Superior temporal gyrus (tissue), 1 donor: ENCODE measurements at regions not wholly inside any gene's neighbourhood (a gene's known extent, or its start where the extent isn't known, plus 50 kb on each side); places are given as distances from the start of the nearest gene placed in this dataset.

ENCODE experiments used
- DNase-seq: peaks from one replicate; pipeline ENCODE4 v3.0.0-alpha.2; 2016; ENCODE audit errors: extremely low spot score

- DNase-seq, result no peak
These were observed 328.3 kb downstream of the FOXL1 start for GRCh38 chr16:86906623-86907022.

- no peak for DNase-seq
These were observed 331.2 kb downstream of the FOXL1 start for GRCh38 chr16:86909359-86910160.

- DNase-seq, result no peak
These were observed 331.9 kb downstream of the FOXL1 start for GRCh38 chr16:86910161-86910769.

GRCh38 chr16:86911437-86911958 is 333.1 kb downstream of the FOXL1 start:
- DNase-seq, result no peak

- no peak for DNase-seq
These were observed 335.5 kb downstream of the FOXL1 start for GRCh38 chr16:86913886-86914285.

GRCh38 chr16:86914876-86915717 is 336.7 kb downstream of the FOXL1 start:
- DNase-seq, result no peak

GRCh38 chr16:86917471-86918365 is 339.4 kb downstream of the FOXL1 start:
- no peak for DNase-seq

- no peak for DNase-seq
These were observed 340.3 kb downstream of the FOXL1 start for GRCh38 chr16:86918637-86919036.

- DNase-seq, result no peak
These were observed 340.7 kb downstream of the FOXL1 start for GRCh38 chr16:86919078-86919477.

GRCh38 chr16:86919578-86920305 is 341.4 kb downstream of the FOXL1 start:
- DNase-seq, result no peak

- no peak for DNase-seq
These were observed 342.9 kb downstream of the FOXL1 start for GRCh38 chr16:86921289-86921688.

- DNase-seq, result no peak
These were observed 344.0 kb downstream of the FOXL1 start for GRCh38 chr16:86922311-86922710.

- DNase-seq, result no peak
These were observed 345.3 kb downstream of the FOXL1 start for GRCh38 chr16:86923656-86924055.

- DNase-seq, result no peak
These were observed 346.2 kb downstream of the FOXL1 start for GRCh38 chr16:86924537-86924936.

GRCh38 chr16:86925067-86925791 is 346.9 kb downstream of the FOXL1 start:
- DNase-seq, result no peak

- no peak for DNase-seq
These were observed 348.1 kb downstream of the FOXL1 start for GRCh38 chr16:86926181-86927094.

- DNase-seq, result no peak
These were observed 349.4 kb downstream of the FOXL1 start for GRCh38 chr16:86927699-86928098.

- no peak for DNase-seq
These were observed 350.2 kb downstream of the FOXL1 start for GRCh38 chr16:86928523-86929011.
